GM21381 (cell line): ENCODE measurements at regions not wholly inside any gene's neighbourhood (a gene's known extent, or its start where the extent isn't known, plus 50 kb on each side); places are given as distances from the start of the nearest gene placed in this dataset.
A peak's percentile ranks its signal among the peaks of the same experiment; 100 is the strongest.

Source experiments
- ATAC-seq: cut with Tn5 transposase; IDR thresholded peaks from one replicate; pipeline ENCODE4 v1.9.1; 2021; ENCODE audit warnings: mild to moderate bottlenecking, moderate library complexity; ENCODE audit not compliant: unreplicated experiment

DNA sequence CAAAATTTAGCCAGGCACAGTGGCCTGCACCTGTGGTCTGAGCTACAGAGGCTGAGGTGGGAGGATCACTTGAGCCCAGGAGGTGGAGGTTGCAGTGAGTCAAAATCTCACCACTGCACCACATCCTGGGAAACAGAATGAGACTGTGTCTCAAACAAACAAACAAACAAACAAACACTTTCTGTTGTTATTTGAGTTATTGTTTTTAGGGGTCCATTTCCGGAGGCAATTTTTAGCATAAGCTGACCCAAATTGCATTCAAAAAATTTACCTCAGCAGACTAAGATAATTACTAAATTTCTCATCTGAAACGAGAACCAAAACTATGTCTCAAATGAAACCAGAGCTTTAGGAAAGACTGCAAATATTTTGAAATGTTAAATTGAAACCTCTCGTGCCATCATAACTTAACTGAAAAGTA lies 1485.1 kb downstream of the EFNA5 start:
- no peak for ATAC-seq

GRCh38 chr5:106174903-106175302 lies 1495.8 kb downstream of the EFNA5 start:
- no peak for ATAC-seq

GRCh38 chr5:106172681-106173532 lies 1497.8 kb downstream of the EFNA5 start:
- ATAC-seq: no peak

- ATAC-seq: no peak
Observed at GRCh38 chr5:106171708-106172107, 1499.0 kb downstream of the EFNA5 start.

- ATAC-seq: no peak
Observed at GRCh38 chr5:106171132-106171531, 1499.6 kb downstream of the EFNA5 start.

DNA sequence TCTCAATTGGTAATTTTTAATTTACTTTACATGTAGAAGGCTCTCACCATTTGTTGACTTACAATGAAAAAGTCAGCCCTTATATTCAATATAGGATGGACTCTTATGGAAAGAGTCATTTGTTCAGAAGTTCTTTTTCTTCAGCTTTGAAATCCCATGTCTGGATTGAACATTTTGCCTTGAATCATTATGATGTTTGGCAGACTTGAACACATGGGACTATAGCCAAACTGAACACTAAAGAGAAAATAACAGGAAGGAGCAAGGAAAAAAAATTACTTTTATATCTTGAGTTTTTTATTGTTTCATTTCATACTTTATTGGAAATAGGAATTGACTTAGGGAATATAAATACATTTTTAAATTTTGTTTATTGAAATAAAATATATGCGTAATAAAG lies 1503.0 kb downstream of the EFNA5 start:
- ATAC-seq: no peak

- ATAC-seq: no peak
Observed at GRCh38 chr5:106163233-106163632, 1507.5 kb downstream of the EFNA5 start.

- ATAC-seq: no peak
Observed at GRCh38 chr5:106159616-106160015, 1511.1 kb downstream of the EFNA5 start.

- ATAC-seq: no peak
Observed at GRCh38 chr5:106154280-106154716, 1516.4 kb downstream of the EFNA5 start.

DNA sequence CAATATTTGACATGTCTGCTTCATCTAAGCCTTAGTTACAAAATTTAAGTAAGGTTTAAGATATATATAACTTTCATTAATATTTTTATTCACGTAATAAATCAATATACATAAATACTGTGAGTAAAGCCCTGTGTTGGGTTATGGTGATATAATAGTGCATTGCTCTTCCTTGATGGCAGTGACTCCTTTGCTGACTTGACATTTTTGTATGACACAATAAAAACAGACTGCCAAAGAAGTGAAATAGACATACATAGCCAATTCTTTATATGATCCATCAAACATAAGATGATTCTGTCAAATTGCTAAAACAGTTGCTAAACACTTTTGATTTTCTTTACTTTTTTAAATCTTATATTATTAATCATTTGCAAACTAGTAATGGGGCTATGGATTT lies 1518.2 kb downstream of the EFNA5 start:
- no peak for ATAC-seq

DNA sequence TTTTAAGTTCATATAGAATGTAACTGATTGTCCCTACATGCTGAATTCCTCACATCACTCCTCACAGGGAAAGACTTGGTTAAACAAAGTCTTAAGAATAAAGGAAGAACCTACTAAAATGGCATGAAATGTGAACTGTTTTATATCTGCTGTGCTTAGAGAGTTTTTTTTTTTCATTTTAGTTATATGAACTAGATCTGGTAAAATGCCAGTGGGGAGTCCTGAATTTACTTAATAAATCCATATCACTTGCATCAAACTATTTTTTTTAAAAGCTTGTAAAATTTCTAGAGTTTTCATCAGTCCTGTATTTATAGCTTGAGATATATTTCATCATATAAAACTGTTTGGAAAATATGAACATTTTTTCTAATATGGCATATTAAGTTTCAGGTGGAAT lies 1528.6 kb downstream of the EFNA5 start:
- ATAC-seq: no peak

GRCh38 chr5:106140101-106140500 lies 1530.6 kb downstream of the EFNA5 start:
- ATAC-seq: no peak

- ATAC-seq: no peak
Observed at GRCh38 chr5:106136061-106136460, 1534.7 kb downstream of the EFNA5 start.

GRCh38 chr5:106135473-106135872 lies 1535.3 kb downstream of the EFNA5 start:
- no peak for ATAC-seq

DNA sequence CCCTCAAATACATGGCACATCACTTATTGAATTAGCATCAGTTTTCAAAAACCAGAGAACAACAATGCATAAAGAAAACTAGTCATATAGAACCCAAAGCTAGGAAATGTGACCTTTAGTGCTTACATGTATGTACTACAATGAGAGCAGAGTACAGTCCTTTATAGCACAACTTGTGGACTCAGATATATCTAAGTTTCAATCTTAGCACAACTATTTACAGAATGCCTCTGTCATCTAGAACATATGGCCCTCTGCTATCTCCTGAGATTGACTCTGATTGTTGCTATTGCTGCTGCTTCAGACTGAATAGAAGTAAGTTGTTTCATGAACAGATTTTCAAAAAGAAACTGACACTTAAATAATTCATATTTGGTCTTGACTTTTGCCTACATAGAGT lies 1536.2 kb downstream of the EFNA5 start:
- no peak for ATAC-seq

DNA sequence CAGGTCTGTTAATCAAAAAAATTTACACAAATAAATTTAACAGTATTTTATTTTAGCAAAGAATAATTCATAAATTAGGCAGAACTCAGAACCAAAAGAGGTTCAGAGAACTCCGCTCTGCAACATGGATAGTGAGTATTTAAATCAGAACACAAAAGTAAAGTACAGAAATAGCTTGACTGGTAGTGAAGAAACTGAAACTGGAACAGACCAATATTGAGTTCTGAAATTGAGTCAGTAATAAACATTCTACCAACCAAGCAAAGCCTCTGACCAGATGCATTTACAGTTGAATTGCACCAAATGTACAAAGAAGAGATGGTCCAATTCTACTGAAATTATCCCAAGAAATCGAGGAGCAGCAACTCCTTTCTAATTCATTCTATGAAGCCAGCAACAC lies 1542.8 kb downstream of the EFNA5 start:
- peak; percentile 85 for ATAC-seq

DNA sequence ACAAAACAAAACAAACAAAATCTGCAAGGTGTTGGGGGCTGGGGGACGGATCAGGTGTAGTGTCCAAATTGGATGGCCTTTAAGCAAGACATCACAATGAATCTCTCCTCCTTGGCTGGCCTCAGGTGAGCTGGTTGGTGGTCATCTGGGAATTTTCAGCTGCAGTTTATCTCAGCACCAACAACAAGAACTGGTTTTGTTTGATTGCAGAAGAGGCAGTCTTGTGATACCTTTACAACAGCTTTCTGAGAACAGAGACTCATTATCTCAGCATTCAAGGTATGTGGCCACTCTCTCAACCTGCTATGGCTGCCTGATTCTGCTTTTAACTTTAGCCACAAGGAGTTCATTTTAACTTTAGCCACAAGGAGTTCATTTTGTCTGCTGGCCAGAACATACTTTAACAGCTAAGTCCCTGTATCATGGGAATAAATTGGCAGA lies 1543.4 kb downstream of the EFNA5 start:
- ATAC-seq: peak; percentile 57

DNA sequence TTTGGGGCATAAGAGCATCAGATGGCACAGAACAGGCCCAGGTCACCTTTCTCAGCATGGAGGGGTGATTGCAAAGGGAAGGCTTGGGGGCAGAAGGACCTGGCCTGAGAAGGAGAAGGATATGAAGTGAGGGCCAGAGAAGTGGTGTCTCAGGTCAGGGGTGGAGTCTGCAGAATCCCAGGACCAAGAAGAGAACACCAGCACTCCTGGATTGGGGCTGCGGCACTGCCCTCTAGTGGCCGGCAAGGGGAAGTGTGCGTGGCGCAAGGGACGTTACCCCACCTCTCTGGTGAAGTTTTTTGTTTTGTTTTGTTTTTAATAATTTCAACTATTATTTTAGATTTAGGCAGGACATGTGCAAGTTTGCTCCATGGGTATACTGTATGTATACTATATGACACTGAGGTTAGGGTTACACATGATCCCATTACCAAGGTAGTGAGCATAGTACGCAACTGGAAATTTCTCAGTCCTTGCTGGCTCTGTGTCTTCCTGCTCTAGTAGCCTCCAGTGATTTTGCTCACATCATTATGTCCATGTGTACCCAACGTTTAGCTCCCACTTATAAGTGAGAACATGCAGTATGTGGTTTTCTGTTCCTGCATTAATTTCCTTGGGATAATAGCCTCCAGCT lies 1548.6 kb downstream of the EFNA5 start:
- ATAC-seq: peak; percentile 78

DNA sequence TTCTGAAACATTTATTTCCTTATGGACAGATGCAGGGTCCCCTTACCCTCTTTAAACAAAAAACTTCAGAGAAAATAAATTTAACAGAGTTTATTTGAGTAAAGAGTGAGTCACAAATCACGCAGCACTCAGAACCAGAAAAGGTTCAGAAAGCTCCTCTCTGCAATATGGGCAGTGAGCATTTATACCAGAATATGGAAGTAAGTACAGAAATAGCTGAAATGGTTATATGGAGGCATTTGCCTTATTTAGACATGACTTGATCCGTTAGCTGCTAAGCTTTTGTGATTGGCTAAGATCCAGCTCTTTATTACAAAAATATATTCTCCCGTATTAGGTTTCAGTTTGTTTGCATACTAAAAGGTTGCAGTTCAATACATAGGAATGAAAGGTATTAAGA lies 1554.1 kb downstream of the EFNA5 start:
- ATAC-seq: no peak

GRCh38 chr5:106113922-106114321 lies 1556.8 kb downstream of the EFNA5 start:
- ATAC-seq: no peak

- no peak for ATAC-seq
Observed at GRCh38 chr5:106106384-106106783, 1564.4 kb downstream of the EFNA5 start.

- ATAC-seq: no peak
Observed at GRCh38 chr5:106097340-106097739, 1573.4 kb downstream of the EFNA5 start.
